ENCODE measurements at regions not wholly inside any gene's neighbourhood (a gene's known extent, or its start where the extent isn't known, plus 50 kb on each side); places are given as distances from the start of the nearest gene placed in this dataset.

DNA sequence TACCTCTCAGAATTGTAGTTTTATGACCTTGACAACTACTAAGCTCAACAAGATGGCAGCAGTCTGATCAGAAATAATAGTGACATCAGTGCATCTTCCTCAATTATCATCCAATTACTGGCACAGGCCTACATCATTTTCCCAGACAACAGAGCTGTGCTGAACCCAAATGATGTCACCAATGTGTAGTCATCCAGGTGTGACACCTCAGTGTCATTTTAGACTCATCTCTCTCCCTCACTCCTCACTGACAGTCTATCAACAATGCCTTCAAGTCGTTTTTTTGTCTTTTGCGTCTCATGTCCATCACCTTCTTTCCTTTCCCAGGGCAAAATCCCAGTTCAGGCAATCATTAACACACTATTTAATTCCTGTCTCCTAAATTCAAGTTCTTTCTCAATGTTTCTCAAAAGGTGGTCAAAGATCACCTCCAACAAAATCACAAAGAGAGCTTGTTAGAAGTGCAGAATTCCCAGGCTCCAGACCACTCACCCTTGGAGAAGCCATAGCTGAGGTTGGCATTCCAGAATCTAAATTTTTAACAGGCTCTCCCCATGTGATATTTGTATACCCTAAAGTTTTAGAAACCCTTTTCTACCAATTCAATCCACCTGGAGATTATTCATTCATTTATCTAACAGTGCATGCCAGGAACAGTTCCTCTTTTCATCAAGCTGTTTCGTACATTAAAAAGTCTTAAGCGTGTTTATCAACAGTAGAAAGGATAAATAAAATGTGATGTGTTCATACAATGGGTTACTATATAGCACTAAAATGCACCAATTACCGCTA is 125.3 kb upstream of the KLF7 start:
- TF ChIP-seq POLR2A (IDR thresholded peaks at IDR 0.05) (no peak), POLR2AphosphoS5 (IDR thresholded peaks at IDR 0.05) (no peak)
- TF ChIP-seq, protein P1, sequence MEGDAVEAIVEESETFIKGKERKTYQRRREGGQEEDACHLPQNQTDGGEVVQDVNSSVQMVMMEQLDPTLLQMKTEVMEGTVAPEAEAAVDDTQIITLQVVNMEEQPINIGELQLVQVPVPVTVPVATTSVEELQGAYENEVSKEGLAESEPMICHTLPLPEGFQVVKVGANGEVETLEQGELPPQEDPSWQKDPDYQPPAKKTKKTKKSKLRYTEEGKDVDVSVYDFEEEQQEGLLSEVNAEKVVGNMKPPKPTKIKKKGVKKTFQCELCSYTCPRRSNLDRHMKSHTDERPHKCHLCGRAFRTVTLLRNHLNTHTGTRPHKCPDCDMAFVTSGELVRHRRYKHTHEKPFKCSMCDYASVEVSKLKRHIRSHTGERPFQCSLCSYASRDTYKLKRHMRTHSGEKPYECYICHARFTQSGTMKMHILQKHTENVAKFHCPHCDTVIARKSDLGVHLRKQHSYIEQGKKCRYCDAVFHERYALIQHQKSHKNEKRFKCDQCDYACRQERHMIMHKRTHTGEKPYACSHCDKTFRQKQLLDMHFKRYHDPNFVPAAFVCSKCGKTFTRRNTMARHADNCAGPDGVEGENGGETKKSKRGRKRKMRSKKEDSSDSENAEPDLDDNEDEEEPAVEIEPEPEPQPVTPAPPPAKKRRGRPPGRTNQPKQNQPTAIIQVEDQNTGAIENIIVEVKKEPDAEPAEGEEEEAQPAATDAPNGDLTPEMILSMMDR (IDR thresholded peaks at IDR 0.05 in 8 of 11, conservative IDR thresholded peaks at IDR 0.05 in 3 of 11), result no peak
